GM12865 (cell line): ENCODE measurements at regions not wholly inside any gene's neighbourhood (a gene's known extent, or its start where the extent isn't known, plus 50 kb on each side); places are given as distances from the start of the nearest gene placed in this dataset.

Experiments
- DNase-seq: peaks from one replicate; pipeline ENCODE4 v3.0.0; 2010; ENCODE audit warnings: low read depth
- H3K4me3 ChIP-seq: 2 replicates; pipeline ENCODE4 v1.5.1; 2011; ENCODE audit warnings: mild to moderate bottlenecking, low read depth, low read length, control low read depth
- CTCF ChIP-seq: IDR thresholded peaks from 2 replicates; pipeline ENCODE4 v1.5.1; 2011; ENCODE audit warnings: low read length, control low read depth, low read depth, inconsistent platforms; ENCODE audit not compliant: insufficient read depth; ENCODE audit errors: missing control alignments

GRCh38 chr11:82676483-82677094, 57.1 kb downstream of the FAM181B start:
- peak; percentile 54 for TF ChIP-seq CTCF
- no peak overlapping the region for H3K4me3 ChIP-seq
- DNase-seq: no peak

- no peak overlapping the region for H3K4me3 ChIP-seq
- no peak for TF ChIP-seq CTCF
- DNase-seq: peak; percentile 2
These were observed 57.8 kb downstream of the FAM181B start for GRCh38 chr11:82675838-82676237.

- no peak overlapping the region for H3K4me3 ChIP-seq
- TF ChIP-seq CTCF: no peak
- DNase-seq: no peak
These were observed 60.0 kb downstream of the FAM181B start for GRCh38 chr11:82673631-82674030.

GRCh38 chr11:82671451-82671850, 62.2 kb downstream of the FAM181B start:
- H3K4me3 ChIP-seq: no peak overlapping the region
- DNase-seq: no peak
- no peak for TF ChIP-seq CTCF

- DNase-seq: no peak
- no peak overlapping the region for H3K4me3 ChIP-seq
- TF ChIP-seq CTCF: no peak
These were observed 70.1 kb downstream of the FAM181B start for GRCh38 chr11:82663535-82663934.

- TF ChIP-seq CTCF: no peak
- no peak for DNase-seq
- no peak overlapping the region for H3K4me3 ChIP-seq
These were observed 79.9 kb downstream of the FAM181B start for GRCh38 chr11:82653752-82654151.

GRCh38 chr11:82639251-82639650, 94.4 kb downstream of the FAM181B start:
- no peak for TF ChIP-seq CTCF
- no peak for DNase-seq
- H3K4me3 ChIP-seq: no peak overlapping the region
